ENCODE measurements at regions not wholly inside any gene's neighbourhood (a gene's known extent, or its start where the extent isn't known, plus 50 kb on each side); places are given as distances from the start of the nearest gene placed in this dataset.
"Not testable (repeated sequence)": the region's sequence is repeated elsewhere in the genome, so short reads cannot be mapped to it uniquely, and the experiment has no call there.

DNA sequence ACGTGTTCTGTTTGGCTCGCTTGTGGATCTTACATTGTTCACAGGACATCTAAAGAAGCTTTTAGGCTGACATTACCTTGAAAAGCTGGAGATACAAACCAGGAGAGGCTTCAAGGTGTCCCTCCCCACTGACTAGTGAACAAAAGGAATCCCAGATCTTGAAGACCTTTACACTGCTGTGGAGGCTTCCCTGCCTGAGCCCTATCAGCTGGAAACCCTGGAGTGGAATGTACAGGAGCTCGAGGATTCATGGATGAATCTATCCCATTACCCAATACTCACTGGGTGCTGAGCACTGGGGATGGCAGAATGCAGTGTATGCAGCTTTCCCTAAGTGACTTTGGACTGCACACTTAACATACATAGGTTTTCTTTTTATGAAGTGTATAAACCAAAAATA lies 82.3 kb upstream of the MFGE8 start:
- no peak for DNase-seq (ENCODE audit: low spot score)

DNA sequence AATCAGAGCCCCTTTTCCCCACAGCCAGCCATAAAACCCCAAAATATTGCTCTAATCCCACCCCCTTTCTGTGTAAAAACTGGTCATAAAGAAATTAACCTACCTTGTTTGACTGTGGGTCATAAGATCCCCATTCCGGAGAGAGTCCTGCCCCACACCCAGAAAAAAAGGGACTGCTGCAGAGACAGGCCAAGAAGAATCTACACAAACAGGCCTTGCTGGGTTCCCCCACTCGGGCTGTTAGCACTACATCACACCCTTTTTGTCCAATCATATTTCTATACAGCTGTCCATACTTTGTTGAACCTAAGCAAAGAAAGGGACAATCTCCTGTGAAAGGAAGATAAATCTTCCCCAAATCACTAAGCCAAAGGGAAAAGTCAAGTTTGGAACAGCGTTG lies 84.4 kb upstream of the MFGE8 start:
- DNase-seq (ENCODE audit: low spot score): no peak

DNA sequence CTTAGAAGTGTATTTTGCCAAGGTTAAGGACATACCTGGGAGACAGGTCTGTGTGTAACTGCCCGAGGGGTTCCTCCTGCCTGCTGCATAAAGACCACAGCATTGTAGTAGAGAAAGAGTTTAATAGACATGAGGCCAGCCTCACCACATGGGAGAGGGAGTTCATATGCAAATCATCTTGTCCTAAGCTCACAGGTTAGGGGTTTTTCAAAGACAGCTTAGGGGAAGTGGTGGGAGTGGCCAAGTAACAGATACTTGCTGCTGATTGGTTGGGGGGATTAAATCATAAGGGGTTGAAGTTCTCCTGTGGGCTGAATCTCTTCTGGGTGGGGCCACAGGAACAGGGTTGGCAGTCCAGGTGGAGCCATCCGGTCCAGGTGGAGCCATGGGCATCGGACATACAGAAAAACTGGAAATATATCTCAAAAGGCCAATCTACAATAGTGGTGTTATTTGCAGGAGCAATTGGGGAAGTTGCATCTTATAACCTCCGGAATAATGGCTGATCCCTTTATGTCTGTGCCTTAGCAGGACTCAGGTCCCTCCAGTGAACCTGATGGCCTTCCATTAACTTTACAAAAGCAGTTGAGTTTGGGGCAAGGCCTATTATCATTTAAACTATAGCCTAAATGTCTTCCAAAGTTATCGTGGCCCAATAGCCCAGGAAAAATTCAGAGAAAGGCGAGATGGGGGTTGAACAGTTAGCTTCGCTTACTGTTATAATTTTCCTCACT lies 86.0 kb upstream of the MFGE8 start:
- no peak for DNase-seq (ENCODE audit: low spot score)

DNA sequence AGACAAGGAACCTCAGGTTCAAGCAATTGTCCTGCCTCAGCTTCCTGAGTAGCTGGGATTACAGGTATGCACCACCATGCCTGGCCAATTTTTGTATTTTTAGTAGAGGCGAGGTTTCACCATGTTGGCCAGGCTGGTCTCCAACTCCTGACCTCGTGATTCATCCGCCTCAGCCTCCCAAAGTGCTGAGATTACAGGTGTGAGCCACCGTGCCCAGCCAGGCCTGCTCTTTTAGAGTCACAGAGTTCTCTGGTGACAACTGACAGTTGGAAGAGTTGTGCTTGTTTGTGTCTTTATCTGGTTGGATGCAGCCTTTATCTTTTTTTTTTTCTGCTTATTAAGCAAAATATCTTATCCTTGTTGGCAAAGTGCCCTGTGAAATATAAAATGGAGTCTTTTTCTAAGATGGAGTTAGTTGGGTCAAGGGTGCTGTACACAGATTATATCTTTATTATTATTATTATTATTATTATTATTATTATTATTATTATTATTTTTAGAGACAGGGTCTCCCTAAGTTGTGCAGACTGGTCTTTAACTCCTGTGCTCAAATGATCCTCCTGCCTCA lies 86.5 kb upstream of the ABHD2 start:
- not testable (repeated sequence) for DNase-seq (ENCODE audit: low spot score)

DNA sequence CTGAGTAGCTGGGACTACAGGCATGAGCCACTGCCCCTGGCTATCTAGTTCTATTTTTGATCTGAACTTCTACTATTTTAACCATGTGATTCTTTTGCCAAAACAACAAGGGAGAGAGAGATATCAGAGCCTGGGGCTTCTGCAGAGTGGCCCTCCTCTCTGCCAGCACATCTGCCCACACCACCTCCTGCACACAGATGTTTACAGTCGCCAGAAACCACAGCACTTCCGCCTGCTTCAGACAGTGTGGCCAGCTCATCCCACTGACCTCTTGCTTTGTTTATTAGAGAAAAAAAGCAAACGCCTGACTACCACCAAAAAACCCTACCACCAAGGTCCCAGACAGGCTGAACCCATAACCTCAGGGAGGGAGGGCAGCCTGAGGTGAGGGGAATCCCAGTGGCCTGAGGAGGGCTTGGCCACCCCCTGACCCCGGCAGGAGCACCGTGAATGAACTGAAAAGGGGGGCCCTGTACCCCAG lies 85.9 kb upstream of the ABHD2 start:
- DNase-seq (ENCODE audit: low spot score): no peak

DNA sequence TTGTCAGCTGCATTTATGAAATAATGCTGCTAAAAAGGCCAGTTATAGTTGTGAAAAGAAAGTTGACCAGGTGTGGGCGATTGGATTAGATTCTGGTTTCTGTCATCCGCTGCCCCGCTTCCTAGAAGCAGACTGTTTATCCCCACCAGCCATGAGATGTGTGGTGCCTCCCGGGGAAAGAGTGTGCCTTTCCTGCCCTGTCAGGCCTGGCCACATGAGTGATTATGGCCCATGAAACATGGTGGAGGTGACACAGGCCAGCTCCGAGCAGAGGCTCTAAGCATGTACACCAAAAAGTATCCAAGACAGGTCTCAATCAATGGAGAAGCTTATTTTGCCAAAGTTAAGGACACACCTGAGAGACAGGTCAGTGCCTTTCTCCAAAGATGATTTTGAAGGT lies 85.4 kb upstream of the ABHD2 start:
- no peak for DNase-seq (ENCODE audit: low spot score)

DNA sequence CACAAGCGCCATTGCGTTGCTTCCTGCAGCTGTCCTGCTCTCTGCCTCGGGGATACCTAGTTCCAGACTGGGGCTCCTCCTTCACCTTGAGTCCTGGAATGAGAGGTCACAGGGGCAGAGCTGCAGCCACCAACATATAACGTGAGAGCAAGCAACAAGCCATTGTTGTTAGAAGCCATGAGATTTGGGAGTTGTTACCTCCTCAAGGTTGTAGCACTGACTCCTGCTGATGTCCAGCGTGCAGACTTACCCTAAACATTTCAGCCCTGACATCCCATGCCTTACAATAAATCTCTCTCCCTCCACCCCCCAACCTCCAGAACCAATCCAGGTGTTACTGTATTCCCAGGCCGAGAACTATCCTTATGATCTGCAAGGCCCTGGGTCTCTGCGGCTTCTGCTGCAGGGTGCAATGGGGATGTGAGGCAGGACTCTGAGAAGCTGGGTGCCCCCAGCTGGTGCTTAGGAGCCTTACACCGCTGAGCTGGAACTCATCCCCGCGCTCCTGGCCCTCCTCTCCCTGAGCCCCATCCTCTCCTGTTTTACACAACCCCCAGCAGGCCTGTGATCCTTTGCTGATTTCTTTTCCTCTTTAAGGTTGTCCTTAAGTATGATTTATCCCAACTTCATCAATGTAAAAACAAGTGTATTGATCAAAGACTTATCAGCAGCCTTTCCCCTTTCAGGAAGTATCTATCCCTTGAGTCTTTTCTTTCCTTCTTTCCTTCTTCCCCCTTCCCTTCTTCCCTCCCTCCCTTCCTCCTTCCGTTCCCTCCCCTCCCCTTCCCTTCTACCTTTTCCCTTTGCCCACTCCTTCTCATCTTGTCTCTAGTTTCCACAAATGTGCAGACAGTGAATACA lies 84.2 kb upstream of the ABHD2 start:
- peak; percentile 40 for DNase-seq (ENCODE audit: low spot score)

DNA sequence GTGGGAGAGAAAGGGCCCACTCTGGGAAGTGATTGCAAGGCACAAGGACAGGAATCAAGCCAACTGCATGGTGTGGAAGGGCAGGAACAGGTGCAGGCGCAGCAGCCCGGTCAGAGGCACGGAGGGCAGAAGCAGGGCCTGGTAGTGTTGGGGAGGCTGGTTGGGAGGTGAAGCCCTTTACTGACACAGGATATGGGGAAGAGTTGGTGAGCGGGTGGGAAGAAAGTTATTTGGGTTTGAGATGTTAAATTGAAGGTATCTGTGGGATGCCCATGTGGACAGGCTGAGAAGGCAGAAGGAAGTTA lies 83.6 kb upstream of the ABHD2 start:
- DNase-seq (ENCODE audit: low spot score): no peak

DNA sequence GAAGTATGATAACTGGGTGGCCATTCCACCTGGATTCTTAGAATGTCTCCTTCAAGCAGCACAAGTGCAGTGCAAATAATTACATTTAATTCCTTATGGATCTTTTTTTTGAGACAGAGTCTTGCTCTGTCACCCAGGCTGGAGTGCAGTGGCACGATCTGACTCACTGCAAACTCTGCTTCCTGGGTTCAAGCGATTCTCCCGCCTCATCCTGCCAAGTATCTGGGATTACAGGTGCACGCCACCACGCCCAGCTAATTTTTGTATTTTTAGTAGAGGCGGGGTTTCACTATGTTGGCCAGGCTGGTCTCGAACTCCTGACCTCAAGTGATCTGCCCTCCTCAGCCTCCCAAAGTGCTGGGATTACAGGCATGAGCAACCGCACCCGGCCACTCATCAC lies 80.7 kb upstream of the ABHD2 start:
- DNase-seq (ENCODE audit: low spot score): not testable (repeated sequence)

DNA sequence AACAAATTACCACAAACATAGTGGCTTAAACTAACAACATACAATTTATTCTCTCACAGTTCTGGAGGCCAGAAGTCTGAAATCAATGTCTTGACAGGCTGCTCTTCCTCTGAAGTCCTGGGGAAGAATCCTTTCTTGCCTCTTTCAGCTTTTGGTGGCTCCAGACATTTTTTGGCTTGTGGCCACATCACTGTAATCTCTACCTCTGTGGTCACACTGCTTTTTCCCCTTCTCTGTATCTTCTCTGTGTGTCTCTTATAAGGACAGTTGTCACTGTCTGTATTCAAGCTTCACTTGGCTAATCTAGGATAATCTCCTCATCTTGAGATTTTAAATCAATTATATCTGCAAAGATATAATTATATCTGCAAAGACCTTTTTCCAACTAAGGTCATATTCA lies 80.3 kb upstream of the ABHD2 start:
- DNase-seq (ENCODE audit: low spot score): no peak

DNA sequence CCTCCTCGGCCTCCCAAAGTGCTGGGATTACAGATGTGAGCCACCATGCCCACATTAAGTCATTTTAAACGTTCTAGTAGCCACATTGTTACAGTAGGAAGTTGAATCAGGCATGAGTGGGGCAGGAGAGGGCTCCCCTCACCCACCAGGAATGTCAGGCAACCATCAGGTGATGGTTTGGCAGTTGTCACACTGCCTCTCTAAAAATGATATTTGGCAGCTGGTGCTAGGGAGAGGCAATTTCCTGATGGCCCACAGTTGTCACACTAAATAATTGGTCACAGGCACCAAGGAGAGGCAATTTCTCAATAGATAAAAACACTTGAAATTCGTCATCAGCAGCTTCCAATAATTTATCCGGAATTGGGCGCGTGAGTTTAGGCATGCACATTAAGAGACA lies 79.2 kb upstream of the ABHD2 start:
- DNase-seq (ENCODE audit: low spot score): no peak

DNA sequence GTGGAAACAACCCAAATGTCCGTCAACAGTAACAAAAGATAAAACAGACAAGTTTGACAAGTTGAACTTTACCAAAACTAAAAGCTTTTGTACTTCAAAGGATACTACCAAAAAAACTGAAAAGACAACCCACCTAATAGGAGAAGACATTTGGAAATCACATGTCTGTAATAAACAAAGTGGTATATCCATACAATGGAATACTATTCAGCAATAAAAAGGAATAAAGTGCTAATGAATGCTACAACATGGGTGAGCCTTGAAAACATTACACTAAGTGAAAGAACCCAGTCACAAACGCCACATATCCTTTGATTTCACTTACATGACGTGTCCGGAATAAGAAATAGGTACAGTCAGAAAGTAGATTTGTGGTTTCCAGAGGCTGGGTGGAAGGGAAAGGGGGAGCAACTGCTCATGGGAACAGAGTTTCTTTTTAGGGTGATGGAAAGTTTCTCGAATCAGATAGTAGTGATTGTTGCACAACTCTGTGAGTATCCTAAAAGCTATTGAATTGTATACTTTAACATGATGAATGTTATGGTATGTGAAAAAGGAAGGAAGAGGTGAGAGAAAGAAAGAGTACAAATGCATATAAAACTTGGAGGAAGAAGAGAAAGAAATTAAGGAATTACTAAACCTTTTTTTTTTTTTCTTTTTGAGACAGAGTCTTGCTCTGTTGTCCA lies 72.7 kb upstream of the ABHD2 start:
- DNase-seq (ENCODE audit: low spot score): no peak

DNA sequence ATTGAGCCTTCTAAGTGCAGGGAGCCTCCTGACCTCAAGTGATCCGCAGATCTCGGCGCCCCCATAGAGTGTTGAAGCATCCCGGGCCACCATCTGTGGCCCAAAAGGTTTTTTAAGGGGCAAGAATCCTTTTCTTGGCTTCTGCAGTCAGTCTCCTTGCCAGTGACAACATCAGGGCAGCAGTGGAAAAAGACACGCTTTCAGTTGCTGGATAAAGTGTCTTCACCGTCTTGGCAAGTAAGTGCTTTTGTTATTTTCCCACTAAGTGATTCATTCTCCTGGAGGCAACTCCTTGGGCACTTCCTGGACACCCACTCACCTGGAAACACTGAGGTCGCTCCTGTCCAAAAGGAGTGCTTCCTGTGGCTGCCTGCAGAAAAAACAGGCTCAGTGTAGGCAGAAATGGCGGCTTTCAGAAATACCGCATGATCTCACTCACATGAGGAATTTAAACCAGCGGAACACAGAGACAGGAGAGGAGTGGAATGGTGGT lies 71.7 kb upstream of the ABHD2 start:
- DNase-seq (ENCODE audit: low spot score): no peak

DNA sequence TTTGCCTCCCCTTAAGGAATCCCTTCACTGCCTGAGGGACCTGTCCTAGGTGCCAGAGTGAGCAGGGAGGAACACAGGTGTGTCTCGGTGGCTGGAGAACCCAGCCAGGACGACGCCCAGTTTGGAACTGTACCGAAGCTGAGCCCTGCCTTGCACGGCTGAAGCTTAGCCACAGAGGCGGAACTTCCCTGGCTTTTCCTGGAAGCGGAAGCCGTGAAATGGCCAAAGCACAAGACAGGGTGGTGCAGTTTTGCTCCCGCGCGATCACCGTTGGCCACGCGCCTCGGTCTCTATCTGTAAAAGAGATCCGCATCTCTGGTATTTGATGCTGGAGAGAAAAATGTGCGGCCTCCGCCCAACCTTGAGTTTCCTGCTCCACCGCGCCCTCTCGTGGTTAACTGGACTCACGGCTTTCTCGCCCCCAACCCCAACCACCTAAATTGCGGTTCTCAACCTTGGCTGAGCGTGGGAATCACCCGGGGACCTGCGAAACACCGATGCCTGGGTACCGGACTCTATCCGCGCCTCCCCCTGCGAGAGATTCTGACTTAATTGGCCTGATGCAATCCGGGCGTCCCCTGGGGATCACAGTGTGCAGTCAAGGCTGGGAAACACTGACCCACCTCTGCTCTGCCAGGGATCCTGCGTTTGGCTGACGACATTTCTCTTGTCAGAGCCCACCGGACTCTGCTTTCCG lies 70.7 kb upstream of the ABHD2 start:
- peak; percentile 67 for DNase-seq (ENCODE audit: low spot score)

DNA sequence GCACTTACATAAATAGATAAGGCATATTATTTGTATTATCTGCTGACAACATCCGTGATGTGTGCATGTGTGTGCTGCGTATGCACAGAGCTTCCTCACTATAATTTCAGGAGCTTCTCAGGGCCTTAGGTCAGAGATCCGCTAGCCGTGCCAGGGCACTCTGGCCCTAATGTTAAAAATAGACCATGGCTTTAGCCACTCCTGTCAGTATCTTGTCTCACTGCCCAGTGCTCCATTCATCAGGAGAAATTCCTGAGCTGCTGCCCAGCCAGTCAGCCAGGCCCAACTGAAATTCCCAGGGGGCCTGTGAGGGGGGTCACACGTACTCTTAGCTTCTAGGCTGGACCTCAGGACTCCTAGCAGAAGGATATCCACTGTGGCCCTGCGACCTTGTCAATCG lies 70.0 kb upstream of the ABHD2 start:
- peak; percentile 31 for DNase-seq (ENCODE audit: low spot score)

DNA sequence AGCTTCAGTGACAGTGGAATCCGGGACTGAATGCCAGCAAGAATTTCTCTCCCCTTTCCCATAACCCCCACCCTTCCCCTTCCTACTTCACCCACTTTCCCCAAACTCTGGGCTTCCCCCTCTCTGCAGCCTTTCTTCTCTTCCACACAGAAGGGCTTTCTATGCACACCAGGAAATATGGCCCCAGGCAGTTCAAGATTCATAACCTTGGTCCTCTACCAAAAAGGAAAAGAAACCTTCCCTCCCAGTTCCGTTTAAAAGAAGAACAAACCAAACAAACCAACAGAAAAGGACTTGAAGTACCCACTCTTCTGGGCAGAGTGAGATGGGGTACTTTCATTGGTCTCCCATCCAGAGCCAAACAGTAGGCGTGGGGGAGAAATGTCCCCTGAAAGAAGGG lies 68.8 kb upstream of the ABHD2 start:
- DNase-seq (ENCODE audit: low spot score): no peak

DNA sequence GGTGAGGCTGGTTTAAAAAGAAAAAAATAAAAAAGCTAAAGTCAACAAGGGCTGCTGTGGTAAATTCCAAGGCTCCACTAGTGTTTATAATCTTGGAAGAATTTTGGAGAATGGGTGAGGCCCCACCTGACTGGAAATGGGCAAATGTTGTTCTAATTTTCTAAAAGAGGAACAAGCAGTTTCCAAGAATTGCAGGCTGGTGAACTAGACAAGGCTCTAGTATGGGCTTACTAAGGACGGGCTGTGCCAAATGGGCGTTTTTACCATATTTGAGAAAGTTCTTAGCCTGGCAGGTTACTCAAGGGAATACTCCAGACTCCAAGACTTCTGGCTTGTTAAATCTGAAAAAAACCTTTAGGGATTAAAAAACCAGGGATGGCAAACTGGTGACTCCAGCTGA lies 67.0 kb upstream of the ABHD2 start:
- no peak for DNase-seq (ENCODE audit: low spot score)

DNA sequence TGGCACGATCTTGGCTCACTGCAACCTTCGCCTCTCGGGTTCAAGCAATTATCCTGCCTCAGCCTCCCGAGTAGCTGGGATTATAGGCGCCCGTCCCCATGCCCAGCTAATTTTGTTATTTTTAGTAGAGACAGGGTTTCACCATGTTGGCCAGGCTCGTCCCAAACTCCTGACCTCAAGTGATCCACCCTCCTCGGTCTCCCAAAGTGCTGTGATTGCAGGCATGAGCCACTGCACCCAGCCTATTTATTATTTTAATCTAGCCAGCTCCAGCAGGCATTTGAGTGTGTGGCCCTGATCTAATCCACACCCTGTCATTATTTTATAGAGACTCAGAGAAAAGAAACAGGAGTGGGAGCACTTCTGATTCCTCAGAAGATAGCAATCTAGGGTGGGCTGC lies 66.4 kb upstream of the ABHD2 start:
- not testable (repeated sequence) for DNase-seq (ENCODE audit: low spot score)

DNA sequence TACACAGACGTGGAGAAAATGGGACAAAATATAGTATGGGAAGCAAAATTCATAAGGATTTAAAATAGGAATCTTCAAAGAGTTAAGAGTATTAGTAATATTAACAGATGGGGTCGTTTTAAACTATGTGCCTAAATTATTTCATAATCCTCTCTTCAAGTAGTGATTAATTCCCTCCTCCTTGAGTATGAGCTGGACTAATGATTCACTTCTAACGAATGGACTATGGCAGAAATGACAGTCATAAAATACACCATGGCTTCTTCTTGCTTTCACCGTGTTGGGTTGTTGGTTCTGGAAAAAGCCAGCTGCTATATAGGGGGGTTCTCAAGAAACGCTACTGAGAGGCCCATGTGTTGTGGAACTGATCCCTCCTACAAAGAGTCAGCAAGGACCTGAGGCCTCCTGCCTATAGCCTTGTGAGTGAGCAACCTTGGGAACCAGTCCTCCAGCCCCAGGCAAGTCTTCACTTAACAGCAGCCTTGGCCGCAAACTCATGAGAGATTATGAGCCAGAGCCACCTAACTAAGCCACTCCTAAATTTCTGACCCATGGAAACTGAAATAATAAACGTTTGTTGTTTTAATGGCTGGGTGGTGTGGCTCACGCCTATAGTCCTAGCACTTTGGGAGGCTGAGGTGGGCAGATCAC lies 64.8 kb upstream of the ABHD2 start:
- DNase-seq (ENCODE audit: low spot score): no peak

DNA sequence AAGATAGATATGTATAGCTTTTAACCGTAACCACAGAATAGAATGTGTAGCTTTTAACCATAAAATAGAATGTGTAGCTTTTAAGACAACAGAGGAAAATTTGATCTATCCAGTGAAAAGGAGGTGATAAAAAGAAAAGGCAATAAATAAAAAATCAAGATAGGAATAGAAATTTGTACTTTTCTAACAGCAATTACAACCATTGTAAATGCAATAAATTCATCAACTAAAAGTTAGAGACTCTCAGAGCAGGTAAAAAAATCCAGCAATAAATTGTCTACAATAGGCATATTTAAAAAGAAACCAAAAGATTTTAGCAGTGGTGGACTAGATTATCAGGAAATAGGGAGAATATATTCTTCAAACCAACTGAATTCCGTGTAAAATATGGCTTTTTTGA lies 63.8 kb upstream of the ABHD2 start:
- DNase-seq (ENCODE audit: low spot score): no peak

DNA sequence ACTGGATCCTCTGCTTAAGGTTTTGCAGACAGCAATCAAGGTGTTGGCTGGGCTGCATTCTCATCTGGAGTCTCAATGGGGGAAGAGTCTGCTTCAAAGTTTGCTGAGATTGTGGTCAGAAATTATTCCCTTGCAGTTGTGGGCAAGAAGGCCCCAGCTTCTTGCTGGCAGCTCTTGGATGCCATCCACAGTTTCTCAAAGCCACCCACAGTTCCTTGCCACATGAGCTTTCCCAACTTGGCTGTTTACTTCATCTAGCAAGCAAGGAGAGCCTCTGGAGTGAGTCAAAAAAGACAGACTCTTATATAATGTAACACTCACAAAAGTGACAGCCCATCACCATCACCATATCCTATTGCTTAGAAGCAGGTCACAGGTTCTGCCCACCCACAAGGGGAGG lies 62.1 kb upstream of the ABHD2 start:
- no peak for DNase-seq (ENCODE audit: low spot score)

All from pons (tissue), 1 donor.